PFSK-1 (cell line): ENCODE measurements at regions not wholly inside any gene's neighbourhood (a gene's known extent, or its start where the extent isn't known, plus 50 kb on each side); places are given as distances from the start of the nearest gene placed in this dataset.

Source experiments
- FOXP2 ChIP-seq: optimal IDR thresholded peaks from 2 replicates; pipeline ENCODE3; 2011; ENCODE audit warnings: borderline replicate concordance, control low read depth, inconsistent platforms; ENCODE audit not compliant: insufficient read depth; ENCODE audit errors: extremely low read length, extremely low read depth
- POLR2AphosphoS5 ChIP-seq: IDR thresholded peaks from 2 replicates; pipeline ENCODE4 v1.6.1; 2012; ENCODE audit warnings: low read depth, mild to moderate bottlenecking, control low read depth, low read length, moderate library complexity
- SIN3A ChIP-seq: IDR thresholded peaks from 2 replicates; pipeline ENCODE4 v1.6.1; 2012; ENCODE audit warnings: mild to moderate bottlenecking, low read length, moderate library complexity, borderline replicate concordance; ENCODE audit not compliant: insufficient read depth
- TAF1 ChIP-seq: IDR thresholded peaks from 2 replicates; pipeline ENCODE4 v1.6.1; 2012; ENCODE audit warnings: low read length, control low read depth, borderline replicate concordance; ENCODE audit not compliant: insufficient read depth
- TF ChIP-seq, protein P1 (sequence below), 2 experiments: IDR thresholded peaks; 2 replicates each; pipeline versions ENCODE4 v1.6.1 to v1.8.0; 2011 to 2012; ENCODE audit warnings: low read depth in 2 of 2, low read length in 2 of 2, control low read depth in 1 of 2, inconsistent platforms in 1 of 2, mild to moderate bottlenecking in 1 of 2, moderate library complexity in 1 of 2; ENCODE audit not compliant: insufficient read depth in 1 of 2

DNA sequence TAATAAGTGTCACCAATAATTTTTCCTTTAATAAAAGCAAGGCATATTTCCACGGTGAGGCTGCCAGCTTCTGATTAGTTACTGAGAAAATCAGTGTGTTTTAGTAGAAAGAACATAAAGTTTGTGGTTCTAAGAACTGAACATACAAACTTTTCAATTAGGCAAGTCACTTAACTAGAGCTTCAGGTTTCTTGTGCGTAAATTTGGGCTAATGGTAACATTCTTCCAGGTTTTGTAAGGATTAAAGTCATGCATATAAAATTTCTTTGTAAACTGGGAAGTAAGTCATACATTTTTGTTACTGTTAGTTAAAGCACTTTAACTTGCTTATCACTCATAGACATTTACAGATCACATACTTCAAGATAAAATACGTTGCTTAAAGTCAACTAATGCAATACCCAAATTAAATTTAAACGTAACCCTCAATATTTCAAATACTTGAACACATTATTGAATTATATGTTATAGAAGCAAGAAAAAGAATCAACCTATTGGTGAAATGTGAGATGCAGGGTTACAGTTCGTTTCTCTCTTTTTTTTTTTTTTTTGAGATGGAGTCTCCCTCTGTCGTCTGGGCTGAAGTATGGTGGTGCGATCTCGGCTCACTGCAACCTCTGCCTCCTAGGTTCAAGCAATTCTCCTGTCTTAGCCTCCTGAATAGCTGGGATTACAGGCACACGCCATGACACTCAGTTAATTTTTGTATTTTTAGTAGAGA is 327.3 kb upstream of the NOX3 start:
- no peak for TF ChIP-seq TAF1
- no peak for TF ChIP-seq FOXP2
- TF ChIP-seq POLR2AphosphoS5, result no peak
- TF ChIP-seq, protein P1, sequence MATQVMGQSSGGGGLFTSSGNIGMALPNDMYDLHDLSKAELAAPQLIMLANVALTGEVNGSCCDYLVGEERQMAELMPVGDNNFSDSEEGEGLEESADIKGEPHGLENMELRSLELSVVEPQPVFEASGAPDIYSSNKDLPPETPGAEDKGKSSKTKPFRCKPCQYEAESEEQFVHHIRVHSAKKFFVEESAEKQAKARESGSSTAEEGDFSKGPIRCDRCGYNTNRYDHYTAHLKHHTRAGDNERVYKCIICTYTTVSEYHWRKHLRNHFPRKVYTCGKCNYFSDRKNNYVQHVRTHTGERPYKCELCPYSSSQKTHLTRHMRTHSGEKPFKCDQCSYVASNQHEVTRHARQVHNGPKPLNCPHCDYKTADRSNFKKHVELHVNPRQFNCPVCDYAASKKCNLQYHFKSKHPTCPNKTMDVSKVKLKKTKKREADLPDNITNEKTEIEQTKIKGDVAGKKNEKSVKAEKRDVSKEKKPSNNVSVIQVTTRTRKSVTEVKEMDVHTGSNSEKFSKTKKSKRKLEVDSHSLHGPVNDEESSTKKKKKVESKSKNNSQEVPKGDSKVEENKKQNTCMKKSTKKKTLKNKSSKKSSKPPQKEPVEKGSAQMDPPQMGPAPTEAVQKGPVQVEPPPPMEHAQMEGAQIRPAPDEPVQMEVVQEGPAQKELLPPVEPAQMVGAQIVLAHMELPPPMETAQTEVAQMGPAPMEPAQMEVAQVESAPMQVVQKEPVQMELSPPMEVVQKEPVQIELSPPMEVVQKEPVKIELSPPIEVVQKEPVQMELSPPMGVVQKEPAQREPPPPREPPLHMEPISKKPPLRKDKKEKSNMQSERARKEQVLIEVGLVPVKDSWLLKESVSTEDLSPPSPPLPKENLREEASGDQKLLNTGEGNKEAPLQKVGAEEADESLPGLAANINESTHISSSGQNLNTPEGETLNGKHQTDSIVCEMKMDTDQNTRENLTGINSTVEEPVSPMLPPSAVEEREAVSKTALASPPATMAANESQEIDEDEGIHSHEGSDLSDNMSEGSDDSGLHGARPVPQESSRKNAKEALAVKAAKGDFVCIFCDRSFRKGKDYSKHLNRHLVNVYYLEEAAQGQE (IDR thresholded peaks at IDR 0.05; ENCODE audit: insufficient read depth in 1 of 2, low read depth in 2 of 2, low read length in 2 of 2), result no peak
- TF ChIP-seq SIN3A, result no peak

DNA sequence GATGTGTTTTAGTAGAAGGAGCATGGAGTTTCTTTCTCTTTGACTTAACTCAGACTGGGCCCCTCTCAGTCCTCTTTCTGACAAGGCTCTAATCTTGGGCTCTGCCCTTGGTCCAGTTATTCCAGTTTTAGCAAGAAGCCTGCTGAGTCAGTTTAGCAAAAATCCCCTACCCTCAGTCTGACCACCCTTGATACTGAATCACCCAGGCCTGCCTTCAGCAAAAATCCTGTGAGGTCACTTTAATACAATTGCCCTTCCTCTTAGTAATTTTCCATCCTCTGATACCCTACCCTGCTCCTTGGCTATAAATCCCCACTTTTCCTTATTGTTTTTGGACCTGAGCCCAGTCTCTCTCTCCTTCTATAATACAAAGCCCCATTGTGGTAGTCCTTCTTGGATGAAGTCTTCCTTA is 326.7 kb upstream of the NOX3 start:
- TF ChIP-seq POLR2AphosphoS5, result no peak
- TF ChIP-seq SIN3A, result no peak
- TF ChIP-seq TAF1, result no peak
- TF ChIP-seq FOXP2, result no peak
- TF ChIP-seq, protein P1 (IDR thresholded peaks at IDR 0.05; ENCODE audit: insufficient read depth in 1 of 2, low read depth in 2 of 2, low read length in 2 of 2), result no peak

DNA sequence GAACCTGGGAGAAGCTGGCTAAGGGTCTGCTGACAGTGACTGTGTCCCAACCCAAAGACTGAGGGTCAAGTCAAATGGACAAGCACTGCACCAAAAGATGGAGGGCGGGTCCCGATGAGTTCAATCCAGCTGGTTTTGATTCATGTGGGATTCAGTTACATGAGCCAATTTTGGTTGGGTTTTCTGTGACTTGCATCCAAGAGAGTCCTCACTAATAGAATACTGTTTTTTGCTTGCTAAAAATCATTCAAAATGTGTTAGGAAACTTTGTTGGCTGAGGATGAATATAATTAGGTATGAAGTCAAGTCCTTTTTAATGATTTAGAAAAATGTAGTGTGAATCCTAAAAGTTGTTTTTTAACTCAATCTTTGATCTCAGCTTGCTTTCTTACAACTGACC is 323.8 kb upstream of the NOX3 start:
- TF ChIP-seq FOXP2, result no peak
- no peak for TF ChIP-seq SIN3A
- no peak for TF ChIP-seq TAF1
- TF ChIP-seq, protein P1 (IDR thresholded peaks at IDR 0.05; ENCODE audit: insufficient read depth in 1 of 2, low read depth in 2 of 2, low read length in 2 of 2), result no peak
- TF ChIP-seq POLR2AphosphoS5, result no peak

DNA sequence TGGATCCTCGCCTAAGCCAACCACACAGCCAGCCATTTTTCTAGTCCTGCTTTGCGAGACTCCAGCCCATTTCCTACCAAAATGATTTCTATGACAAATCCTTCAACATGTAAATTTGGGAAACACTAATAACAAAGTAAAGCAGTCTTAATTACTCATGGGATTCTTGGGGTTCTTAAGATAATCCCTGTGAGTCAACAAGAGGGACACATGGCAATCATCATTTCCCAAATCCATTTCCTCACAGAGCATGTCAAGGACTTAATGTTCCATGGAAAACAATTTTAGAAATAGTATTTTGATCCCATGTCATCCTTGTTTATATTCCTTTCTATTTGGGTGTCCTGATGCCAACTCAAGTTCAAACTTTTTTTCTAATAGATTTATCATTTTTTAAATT is 322.7 kb upstream of the NOX3 start:
- no peak for TF ChIP-seq POLR2AphosphoS5
- no peak for TF ChIP-seq TAF1
- TF ChIP-seq FOXP2, result no peak
- TF ChIP-seq, protein P1 (IDR thresholded peaks at IDR 0.05; ENCODE audit: insufficient read depth in 1 of 2, low read depth in 2 of 2, low read length in 2 of 2), result no peak
- no peak for TF ChIP-seq SIN3A

DNA sequence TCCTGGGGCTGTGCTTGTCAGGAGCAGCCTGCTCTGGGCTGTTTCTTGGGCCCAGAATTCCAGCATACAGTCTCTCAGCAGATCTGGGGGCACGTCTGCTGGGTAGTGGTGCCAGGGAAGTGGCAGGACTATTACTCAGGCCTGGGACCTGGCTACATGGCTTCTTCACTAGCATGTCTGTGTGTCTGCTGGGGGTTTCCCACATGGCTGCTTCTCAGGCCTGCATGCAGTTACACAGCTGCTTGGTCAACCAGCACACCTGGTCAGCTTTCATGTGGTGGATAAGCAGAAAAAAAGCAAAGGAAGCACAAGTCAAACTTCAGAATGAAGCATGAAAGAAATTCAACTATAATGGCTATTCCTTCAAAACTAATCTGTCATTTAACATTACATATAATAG is 316.2 kb upstream of the NOX3 start:
- TF ChIP-seq TAF1 (no peak), FOXP2 (no peak), SIN3A (no peak), POLR2AphosphoS5 (no peak)
- TF ChIP-seq, protein P1 (IDR thresholded peaks at IDR 0.05; ENCODE audit: insufficient read depth in 1 of 2, low read depth in 2 of 2, low read length in 2 of 2), result no peak
